ENCODE measurements at regions not wholly inside any gene's neighbourhood (a gene's known extent, or its start where the extent isn't known, plus 50 kb on each side); places are given as distances from the start of the nearest gene placed in this dataset.

DNA sequence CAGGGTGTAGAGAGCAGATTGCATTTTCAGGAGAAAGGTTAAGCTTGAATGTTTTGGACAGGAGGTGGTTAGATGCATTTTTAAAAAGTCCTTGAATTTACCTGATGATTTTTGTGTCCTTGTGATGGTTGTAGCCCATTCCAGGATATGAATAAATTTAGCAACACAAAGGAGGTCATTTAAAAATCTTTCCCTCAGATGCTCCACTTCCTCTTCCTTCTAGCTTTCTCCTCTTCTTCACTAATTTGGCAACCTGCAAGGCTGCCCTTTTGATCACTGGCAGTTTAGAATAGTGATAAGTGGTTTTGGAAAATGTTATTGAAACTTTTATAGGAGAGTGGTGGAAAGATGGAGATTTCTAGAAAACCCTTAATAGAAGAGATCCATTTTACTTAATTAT, 124.0 kb downstream of the LMO4 start:
- H3K4me2 ChIP-seq (ENCODE audit: low read depth, low read length) = no peak overlapping the region
- H3K4me3 ChIP-seq (ENCODE audit: low read length) = no peak overlapping the region
- H3K9me3 ChIP-seq (replicated peaks; ENCODE audit: insufficient read depth, low read length) = no peaks in the 10 kb centered on the region
- H2AFZ ChIP-seq (ENCODE audit: low read length) = no peak overlapping the region
- no peaks in the 10 kb centered on the region for H3K36me3 ChIP-seq (replicated peaks; ENCODE audit: insufficient read depth, low read length)
- peaks cover 19% of the 10 kb centered on the region for H3F3A ChIP-seq (ENCODE audit: insufficient read depth, low read length)
- H3K27me3 ChIP-seq (replicated peaks; ENCODE audit: insufficient read depth, low read length) = no peaks in the 10 kb centered on the region
- H3K79me2 ChIP-seq (ENCODE audit: low read length) = no peaks in the 10 kb centered on the region
- no peaks in the 10 kb centered on the region for H4K20me1 ChIP-seq (ENCODE audit: insufficient read depth, low read length)
- no peak overlapping the region for H3K9ac ChIP-seq (ENCODE audit: low read length)
- no peak overlapping the region for H3K27ac ChIP-seq (ENCODE audit: low read length)
- TF ChIP-seq EZH2 (optimal IDR thresholded peaks at IDR 0.05; ENCODE audit: low read depth, low read length) = no peak
- TF ChIP-seq EZH2phosphoT487 (IDR thresholded peaks at IDR 0.05; ENCODE audit: low read length) = no peak
- TF ChIP-seq, protein P1, sequence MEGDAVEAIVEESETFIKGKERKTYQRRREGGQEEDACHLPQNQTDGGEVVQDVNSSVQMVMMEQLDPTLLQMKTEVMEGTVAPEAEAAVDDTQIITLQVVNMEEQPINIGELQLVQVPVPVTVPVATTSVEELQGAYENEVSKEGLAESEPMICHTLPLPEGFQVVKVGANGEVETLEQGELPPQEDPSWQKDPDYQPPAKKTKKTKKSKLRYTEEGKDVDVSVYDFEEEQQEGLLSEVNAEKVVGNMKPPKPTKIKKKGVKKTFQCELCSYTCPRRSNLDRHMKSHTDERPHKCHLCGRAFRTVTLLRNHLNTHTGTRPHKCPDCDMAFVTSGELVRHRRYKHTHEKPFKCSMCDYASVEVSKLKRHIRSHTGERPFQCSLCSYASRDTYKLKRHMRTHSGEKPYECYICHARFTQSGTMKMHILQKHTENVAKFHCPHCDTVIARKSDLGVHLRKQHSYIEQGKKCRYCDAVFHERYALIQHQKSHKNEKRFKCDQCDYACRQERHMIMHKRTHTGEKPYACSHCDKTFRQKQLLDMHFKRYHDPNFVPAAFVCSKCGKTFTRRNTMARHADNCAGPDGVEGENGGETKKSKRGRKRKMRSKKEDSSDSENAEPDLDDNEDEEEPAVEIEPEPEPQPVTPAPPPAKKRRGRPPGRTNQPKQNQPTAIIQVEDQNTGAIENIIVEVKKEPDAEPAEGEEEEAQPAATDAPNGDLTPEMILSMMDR (IDR thresholded peaks at IDR 0.05; ENCODE audit: low read length) = no peak
- DNase-seq = no peak
- no peaks in the 10 kb centered on the region for H3K9me2 ChIP-seq (replicated peaks; ENCODE audit: insufficient read depth, low read length)
- peaks cover 23% of the 10 kb centered on the region for H3K4me1 ChIP-seq (ENCODE audit: low read length)

DNA sequence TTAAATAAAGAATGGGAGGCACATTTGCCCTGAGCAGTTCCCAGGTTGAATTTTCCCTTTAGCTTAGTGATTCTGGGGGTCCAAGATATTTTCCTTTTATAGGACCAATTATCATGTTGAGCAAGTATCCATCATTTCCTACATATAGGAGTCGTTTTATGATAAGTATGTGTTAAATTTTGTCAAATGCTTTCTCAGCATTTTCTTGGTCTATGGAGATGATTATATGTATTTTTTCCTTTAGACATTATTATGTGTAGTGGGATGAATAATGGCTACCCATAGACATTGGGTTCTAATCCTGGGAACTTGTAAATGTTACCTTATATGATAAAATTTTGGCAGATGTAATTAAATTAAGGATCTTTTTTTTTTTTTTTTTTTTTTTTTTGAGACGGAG, 128.7 kb downstream of the LMO4 start:
- H3K27ac ChIP-seq (ENCODE audit: low read length) = no peak overlapping the region
- no peak overlapping the region for H3K4me2 ChIP-seq (ENCODE audit: low read depth, low read length)
- no peaks in the 10 kb centered on the region for H3F3A ChIP-seq (ENCODE audit: insufficient read depth, low read length)
- no peak overlapping the region for H3K9ac ChIP-seq (ENCODE audit: low read length)
- H3K27me3 ChIP-seq (replicated peaks; ENCODE audit: insufficient read depth, low read length) = no peaks in the 10 kb centered on the region
- no peaks in the 10 kb centered on the region for H3K36me3 ChIP-seq (replicated peaks; ENCODE audit: insufficient read depth, low read length)
- no peaks in the 10 kb centered on the region for H3K79me2 ChIP-seq (ENCODE audit: low read length)
- TF ChIP-seq EZH2 (optimal IDR thresholded peaks at IDR 0.05; ENCODE audit: low read depth, low read length) (no peak), EZH2phosphoT487 (IDR thresholded peaks at IDR 0.05; ENCODE audit: low read length) (no peak)
- TF ChIP-seq, protein P1 (IDR thresholded peaks at IDR 0.05; ENCODE audit: low read length) = no peak
- H2AFZ ChIP-seq (ENCODE audit: low read length) = no peak overlapping the region
- H4K20me1 ChIP-seq (ENCODE audit: insufficient read depth, low read length) = no peaks in the 10 kb centered on the region
- H3K4me3 ChIP-seq (ENCODE audit: low read length) = no peak overlapping the region
- H3K9me2 ChIP-seq (replicated peaks; ENCODE audit: insufficient read depth, low read length) = no peaks in the 10 kb centered on the region
- H3K4me1 ChIP-seq (ENCODE audit: low read length) = no peaks in the 10 kb centered on the region
- DNase-seq = no peak
- no peaks in the 10 kb centered on the region for H3K9me3 ChIP-seq (replicated peaks; ENCODE audit: insufficient read depth, low read length)

DNA sequence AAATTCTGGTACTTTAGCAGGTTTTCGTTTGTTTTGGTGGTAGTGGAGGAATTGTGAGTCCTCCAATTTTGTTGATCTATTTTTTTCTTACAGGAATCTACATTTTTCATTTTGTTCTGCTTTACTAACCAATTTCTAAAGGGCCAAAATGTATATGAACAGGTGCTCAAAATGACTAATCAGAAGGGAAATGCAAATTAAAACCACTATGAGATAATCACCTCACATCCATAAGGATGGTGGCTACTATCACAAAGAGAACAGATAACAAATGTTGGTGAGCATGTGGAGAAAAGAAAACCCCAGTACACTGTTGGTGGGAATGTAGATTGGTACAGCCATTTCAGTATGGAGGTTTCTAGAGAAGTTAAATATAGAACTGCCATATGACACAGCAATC, 134.2 kb downstream of the LMO4 start:
- Histone ChIP-seq H2AFZ (ENCODE audit: low read length) (no peak overlapping the region), H3F3A (ENCODE audit: insufficient read depth, low read length) (no peaks in the 10 kb centered on the region), H3K36me3 (replicated peaks; ENCODE audit: insufficient read depth, low read length) (no peaks in the 10 kb centered on the region), H3K4me2 (ENCODE audit: low read depth, low read length) (no peak overlapping the region), H3K9me2 (replicated peaks; ENCODE audit: insufficient read depth, low read length) (no peaks in the 10 kb centered on the region), H3K27me3 (replicated peaks; ENCODE audit: insufficient read depth, low read length) (no peaks in the 10 kb centered on the region), H3K79me2 (ENCODE audit: low read length) (no peaks in the 10 kb centered on the region), H3K27ac (ENCODE audit: low read length) (no peak overlapping the region), H3K4me1 (ENCODE audit: low read length) (peaks cover 18% of the 10 kb centered on the region; the same call in 1 of the 2 replicates), H3K4me3 (ENCODE audit: low read length) (no peak overlapping the region), H3K9ac (ENCODE audit: low read length) (no peak overlapping the region), H4K20me1 (ENCODE audit: insufficient read depth, low read length) (no peaks in the 10 kb centered on the region), H3K9me3 (replicated peaks; ENCODE audit: insufficient read depth, low read length) (no peaks in the 10 kb centered on the region)
- DNase-seq = no peak
- TF ChIP-seq EZH2 (optimal IDR thresholded peaks at IDR 0.05; ENCODE audit: low read depth, low read length) = no peak
- TF ChIP-seq EZH2phosphoT487 (IDR thresholded peaks at IDR 0.05; ENCODE audit: low read length) = no peak
- TF ChIP-seq, protein P1 (IDR thresholded peaks at IDR 0.05; ENCODE audit: low read length) = no peak
